GM12891 (cell line): ENCODE measurements at regions not wholly inside any gene's neighbourhood (a gene's known extent, or its start where the extent isn't known, plus 50 kb on each side); places are given as distances from the start of the nearest gene placed in this dataset.

ENCODE experiments used
- PAX5 ChIP-seq: IDR thresholded peaks from 2 replicates; pipeline ENCODE4 v1.6.1; 2011; ENCODE audit warnings: low read length, moderate library complexity, mild to moderate bottlenecking; ENCODE audit not compliant: insufficient read depth, severe bottlenecking
- POLR2A ChIP-seq: IDR thresholded peaks from 2 replicates; pipeline ENCODE4 v1.6.1; 2011; ENCODE audit warnings: low read depth, low read length, control low read depth
- POLR2AphosphoS5 ChIP-seq: IDR thresholded peaks from 2 replicates; pipeline ENCODE4 v1.6.1; 2011; ENCODE audit warnings: low read depth, low read length, control low read depth
- POU2F2 ChIP-seq: IDR thresholded peaks from 2 replicates; pipeline ENCODE4 v1.6.1; 2011; ENCODE audit warnings: low read depth, mild to moderate bottlenecking, control low read depth, low read length, moderate library complexity
- SPI1 ChIP-seq: IDR thresholded peaks from 2 replicates; pipeline ENCODE4 v1.6.1; 2011; ENCODE audit warnings: low read depth, low read length, control low read depth
- TAF1 ChIP-seq: IDR thresholded peaks from 2 replicates; pipeline ENCODE4 v1.6.1; 2011; ENCODE audit warnings: low read depth, low read length, control low read depth

DNA sequence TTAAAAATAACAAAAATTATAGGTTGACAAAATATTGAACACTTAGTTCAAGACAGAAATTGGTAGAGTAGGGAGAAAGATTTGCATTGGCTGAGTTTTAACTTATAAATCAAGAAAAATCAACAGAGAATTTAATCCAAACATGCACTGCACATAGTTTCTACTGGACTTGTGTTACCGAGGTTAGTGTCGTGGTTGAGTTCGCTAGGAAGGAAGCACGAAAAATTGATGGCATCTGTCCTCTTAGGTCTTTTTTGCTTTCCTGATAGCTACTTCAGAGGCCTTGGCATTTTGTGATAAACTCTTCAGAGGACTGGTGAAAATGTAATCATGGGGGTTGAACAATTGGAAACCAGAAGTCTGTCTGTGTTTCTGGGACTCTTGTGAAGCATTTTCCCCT is 392.9 kb downstream of the NUAK1 start:
- TF ChIP-seq POLR2AphosphoS5 (no peak), POLR2A (no peak), PAX5 (no peak), TAF1 (no peak), SPI1 (no peak), POU2F2 (no peak)
